Natural killer cell (primary cell): ENCODE measurements at regions not wholly inside any gene's neighbourhood (a gene's known extent, or its start where the extent isn't known, plus 50 kb on each side); places are given as distances from the start of the nearest gene placed in this dataset.
"Not testable (repeated sequence)": the region's sequence is repeated elsewhere in the genome, so short reads cannot be mapped to it uniquely, and the experiment has no call there.

Experiments used
- ATAC-seq, 3 donors: fragments of 150-1000 bp in 2 of 3; fragments of 200-7000 bp in 1 of 3; cut with Tn5 transposase; 1 replicate in 1 of 3; 2 replicates in 2 of 3; pipeline ENCODE4 v1.10.0; 2021; ENCODE audit warnings: mild to moderate bottlenecking in 2 of 3, moderate library complexity in 2 of 3
- DNase-seq, 2 donors: peaks; one replicate each; pipeline versions ENCODE4 v3.0.0 to v3.0.0-alpha.2; 2013 to 2021; ENCODE audit warnings: mixed read lengths in 1 of 2
- H3K27ac ChIP-seq: one replicate; pipeline ENCODE4 v1.5.1; 2013; ENCODE audit warnings: mild to moderate bottlenecking, low read length
- H3K27me3 ChIP-seq: one replicate; pipeline ENCODE4 v1.6.1; 2013; ENCODE audit warnings: low read length; ENCODE audit not compliant: control insufficient read depth, insufficient read depth
- H3K36me3 ChIP-seq: one replicate; pipeline ENCODE4 v1.6.1; 2013; ENCODE audit warnings: low read length; ENCODE audit not compliant: control insufficient read depth, insufficient read depth
- H3K4me1 ChIP-seq: one replicate; pipeline ENCODE4 v1.6.1; 2013; ENCODE audit warnings: low read length; ENCODE audit not compliant: control insufficient read depth, insufficient read depth
- H3K4me3 ChIP-seq: one replicate; pipeline ENCODE4 v1.5.1; 2013; ENCODE audit warnings: low read length
- H3K9me3 ChIP-seq: one replicate; pipeline ENCODE4 v1.6.1; 2013; ENCODE audit warnings: low read length; ENCODE audit not compliant: control insufficient read depth, insufficient read depth
- H3K27ac Mint-ChIP-seq, 2 donors: one replicate each; pipeline ENCODE4 v1.8.0; 2022; ENCODE audit warnings: mild to moderate bottlenecking in 2 of 2, mixed read lengths in 2 of 2, moderate library complexity in 1 of 2
- H3K27me3 Mint-ChIP-seq, 2 donors: one replicate each; pipeline ENCODE4 v1.8.0; 2022; ENCODE audit warnings: low read depth in 2 of 2, mixed read lengths in 2 of 2
- H3K36me3 Mint-ChIP-seq: one replicate; pipeline ENCODE4 v1.8.0; 2022; ENCODE audit warnings: mixed read lengths
- H3K4me1 Mint-ChIP-seq, 2 donors: one replicate each; pipeline ENCODE4 v1.8.0; 2022; ENCODE audit warnings: mixed read lengths in 2 of 2
- H3K4me3 Mint-ChIP-seq: one replicate; pipeline ENCODE4 v1.8.0; 2022; ENCODE audit warnings: mild to moderate bottlenecking, moderate library complexity, mixed read lengths
- H3K9me3 Mint-ChIP-seq, 2 donors: one replicate each; pipeline ENCODE4 v1.8.0; 2022; ENCODE audit warnings: mixed read lengths in 2 of 2
- CTCF ChIP-seq: fragments of 200-600 bp; IDR thresholded peaks from one replicate; pipeline ENCODE4 v1.8.0; 2022; ENCODE audit warnings: antibody characterized with exemption
- WGBS: methylation state at CpG from one replicate; pipeline ENCODE4 v1.1.7; 2013; ENCODE audit warnings: missing lambda C conversion rate; ENCODE audit not compliant: insufficient coverage; 5-methylcytosine and 5-hydroxymethylcytosine counted together
- intact Hi-C: fragments of 100-400 bp; cut with micrococcal nuclease; formaldehyde crosslinking; loops from one replicate; pipeline ENCODE4 v1.14.2; 2022

- ATAC-seq, intact Hi-C loops, H3K9me3 Mint-ChIP-seq, H3K27ac ChIP-seq, H3K27me3 Mint-ChIP-seq, H3K36me3 Mint-ChIP-seq, DNase-seq, H3K27ac Mint-ChIP-seq, H3K4me3 ChIP-seq, H3K36me3 ChIP-seq, H3K4me3 Mint-ChIP-seq, H3K4me1 ChIP-seq, H3K9me3 ChIP-seq, H3K27me3 ChIP-seq, H3K4me1 Mint-ChIP-seq: not testable (repeated sequence)
- no CpG with 5 or more reads among the region's 2 CpGs for WGBS
Measured at GRCh38 chr2:90173081-90173480, 1481.6 kb downstream of the RPIA start.

- H3K27ac Mint-ChIP-seq, DNase-seq, H3K4me3 Mint-ChIP-seq, H3K4me3 ChIP-seq, H3K9me3 ChIP-seq, H3K27ac ChIP-seq, H3K36me3 ChIP-seq, H3K36me3 Mint-ChIP-seq, H3K27me3 ChIP-seq, intact Hi-C loops, ATAC-seq, H3K9me3 Mint-ChIP-seq, H3K4me1 ChIP-seq, H3K4me1 Mint-ChIP-seq, H3K27me3 Mint-ChIP-seq: not testable (repeated sequence)
- no CpG with 5 or more reads among the region's 3 CpGs for WGBS
Measured at GRCh38 chr2:90179591-90179990, 1488.1 kb downstream of the RPIA start.

- Histone ChIP-seq H3K27ac (no peak overlapping the region), H3K36me3 (no peaks in the 10 kb centered on the region), H3K27me3 (no peaks in the 10 kb centered on the region), H3K9me3 (no peaks in the 10 kb centered on the region), H3K4me3 (no peak overlapping the region), H3K4me1 (no peaks in the 10 kb centered on the region)
- TF ChIP-seq CTCF = no peak
- H3K9me3 Mint-ChIP-seq = peaks cover 0 to 2% of the 10 kb centered on the region in 2 donors
- WGBS = 43% methylated on average over 1 of the region's 1 CpG
- no peaks in the 10 kb centered on the region for H3K27me3 Mint-ChIP-seq
- ATAC-seq (no peak), DNase-seq (no peak)
- no peaks in the 10 kb centered on the region for H3K4me1 Mint-ChIP-seq
- no peak overlapping the region for H3K4me3 Mint-ChIP-seq
- no peak overlapping the region for H3K27ac Mint-ChIP-seq
- intact Hi-C loops = no loop called here
- H3K36me3 Mint-ChIP-seq = no peaks in the 10 kb centered on the region
Measured at GRCh38 chr2:90207454-90208058, 1516.1 kb downstream of the RPIA start.

GRCh38 chr2:90209009-90209408 is 1517.5 kb downstream of the RPIA start:
- H3K4me1 ChIP-seq = no peaks in the 10 kb centered on the region
- ATAC-seq = no peak
- no peaks in the 10 kb centered on the region for H3K36me3 Mint-ChIP-seq
- no peaks in the 10 kb centered on the region for H3K27me3 Mint-ChIP-seq
- H3K4me3 ChIP-seq = no peak overlapping the region
- intact Hi-C loops = no loop called here
- H3K27ac Mint-ChIP-seq = no peak overlapping the region
- H3K4me1 Mint-ChIP-seq = no peaks in the 10 kb centered on the region
- no peak overlapping the region for H3K4me3 Mint-ChIP-seq
- H3K27ac ChIP-seq = no peak overlapping the region
- no peaks in the 10 kb centered on the region for H3K27me3 ChIP-seq
- no peaks in the 10 kb centered on the region for H3K9me3 ChIP-seq
- no peak for DNase-seq
- TF ChIP-seq CTCF = no peak
- no peaks in the 10 kb centered on the region for H3K36me3 ChIP-seq
- H3K9me3 Mint-ChIP-seq = no peaks in the 10 kb centered on the region
- 87% methylated on average over 5 of the region's 5 CpGs for WGBS
